GM19467 (cell line): ENCODE measurements at regions not wholly inside any gene's neighbourhood (a gene's known extent, or its start where the extent isn't known, plus 50 kb on each side); places are given as distances from the start of the nearest gene placed in this dataset.
"Not testable (repeated sequence)": the region's sequence is repeated elsewhere in the genome, so short reads cannot be mapped to it uniquely, and the experiment has no call there.

Source experiments
- ATAC-seq: cut with Tn5 transposase; IDR thresholded peaks from one replicate; pipeline ENCODE4 v1.9.1; 2021; ENCODE audit warnings: mild to moderate bottlenecking, moderate library complexity; ENCODE audit not compliant: unreplicated experiment

DNA sequence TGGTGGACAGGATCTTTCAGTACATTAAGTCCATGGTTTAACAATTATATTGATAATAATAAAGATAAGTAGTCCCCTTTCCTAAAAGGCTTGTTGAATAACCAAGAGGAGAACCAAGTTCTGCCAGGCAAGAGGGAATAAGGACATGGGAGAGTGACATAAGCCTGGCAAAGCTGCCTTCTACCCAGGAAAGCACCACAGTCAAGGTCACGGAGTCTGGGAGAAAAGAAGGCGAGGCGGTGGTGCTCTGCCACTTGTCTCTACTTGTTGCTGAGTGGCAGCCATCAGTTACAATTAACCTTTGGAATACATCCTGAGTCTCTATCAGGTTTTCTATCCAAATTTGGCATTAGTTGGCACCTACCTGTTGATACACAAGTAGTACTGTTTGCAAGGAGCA lies 101.7 kb upstream of the GATA6 start:
- no peak for ATAC-seq

DNA sequence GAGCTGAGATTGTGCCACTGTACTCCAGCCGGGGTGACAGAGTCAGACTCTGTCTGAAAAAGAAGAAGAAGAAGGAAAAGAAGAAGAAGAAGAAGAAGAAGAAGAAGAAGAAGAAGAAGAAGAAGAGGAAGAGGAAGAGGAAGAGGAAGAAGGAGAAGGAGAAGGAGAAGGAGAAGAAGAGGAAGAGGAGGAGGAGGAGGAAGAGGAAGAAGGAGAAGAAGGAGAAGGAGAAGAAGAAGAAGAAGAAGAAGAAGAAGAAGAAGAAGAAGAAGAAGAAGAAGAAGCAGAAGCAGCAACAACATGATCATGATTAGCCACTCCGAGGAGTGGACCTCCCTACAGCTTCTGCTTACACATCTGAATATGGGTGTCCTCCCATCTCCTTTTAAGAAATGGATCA lies 100.6 kb upstream of the GATA6 start:
- not testable (repeated sequence) for ATAC-seq

DNA sequence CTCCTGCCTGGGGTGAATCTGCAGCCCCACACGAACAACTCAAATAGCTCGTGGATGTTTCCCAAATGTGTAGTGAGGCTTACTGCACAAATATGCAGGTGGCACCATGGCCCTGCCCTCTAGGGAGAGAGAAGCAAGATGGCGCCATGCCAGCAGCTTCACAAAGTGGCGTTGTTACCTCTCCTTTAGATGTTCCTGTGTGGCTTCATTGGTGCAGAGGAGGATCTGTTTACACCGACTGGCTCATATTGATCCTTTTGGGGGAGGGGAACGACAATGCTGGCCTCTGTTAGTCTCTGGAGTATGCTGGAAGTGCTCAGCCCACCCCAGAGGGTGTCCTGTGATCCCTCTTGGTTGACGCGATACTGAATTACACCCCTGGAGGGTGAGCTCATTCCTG lies 99.5 kb upstream of the GATA6 start:
- ATAC-seq: no peak

DNA sequence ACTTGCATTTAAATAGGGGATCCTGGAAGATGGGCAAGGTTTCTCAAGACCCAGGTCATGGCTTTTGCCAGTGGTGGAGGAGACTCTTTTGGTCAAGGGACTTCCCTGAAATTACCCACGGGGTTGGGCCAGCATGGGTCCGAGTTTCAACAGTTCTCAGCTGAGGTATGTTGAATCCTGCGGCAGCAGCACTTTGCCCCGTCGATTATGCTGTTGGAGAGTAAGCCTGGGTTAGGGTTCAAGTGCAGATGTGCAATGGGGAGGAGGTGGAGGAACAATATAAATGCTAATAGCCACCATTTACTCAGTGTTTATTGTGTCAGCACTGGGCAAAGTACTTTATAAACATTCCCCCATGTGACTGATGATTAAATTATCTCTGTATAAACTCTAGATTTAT lies 96.0 kb upstream of the GATA6 start:
- no peak for ATAC-seq

DNA sequence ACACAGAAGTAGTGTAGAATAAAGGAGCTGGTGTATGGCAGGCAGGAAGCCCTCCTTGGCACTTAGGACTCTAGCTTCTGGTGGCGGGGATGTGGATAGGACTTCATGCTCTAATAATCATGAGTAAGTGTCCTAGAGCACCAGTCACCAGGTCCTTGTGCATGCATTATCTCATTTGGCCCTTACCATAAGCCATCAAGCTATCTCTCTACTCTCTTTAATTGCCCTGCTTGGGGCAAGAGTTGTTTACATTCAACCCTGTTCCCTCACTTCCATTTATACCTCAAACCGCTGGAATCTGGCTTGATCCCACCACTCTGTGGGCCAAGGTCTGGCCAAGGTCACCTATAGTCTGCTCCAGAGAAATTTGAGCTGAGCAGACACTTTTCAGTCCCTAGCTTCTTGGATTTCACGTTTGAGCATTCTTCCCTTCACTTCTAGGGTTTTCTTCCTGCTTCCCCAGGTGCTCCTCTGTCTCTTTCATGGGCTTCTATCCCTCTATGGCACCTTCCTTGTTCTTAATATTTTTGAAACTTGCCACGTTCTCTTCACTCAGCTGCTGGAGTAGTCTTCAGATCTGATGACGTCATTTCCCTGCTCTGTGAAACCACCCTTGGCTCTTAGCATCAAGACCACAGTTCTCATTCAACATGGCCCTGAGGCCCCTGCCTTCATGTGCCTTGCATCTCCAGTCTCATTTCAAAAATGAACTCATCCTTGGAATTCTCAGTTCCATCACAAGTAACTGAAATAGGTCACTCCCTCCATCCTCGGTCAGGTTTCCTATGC lies 94.9 kb upstream of the GATA6 start:
- ATAC-seq: no peak

DNA sequence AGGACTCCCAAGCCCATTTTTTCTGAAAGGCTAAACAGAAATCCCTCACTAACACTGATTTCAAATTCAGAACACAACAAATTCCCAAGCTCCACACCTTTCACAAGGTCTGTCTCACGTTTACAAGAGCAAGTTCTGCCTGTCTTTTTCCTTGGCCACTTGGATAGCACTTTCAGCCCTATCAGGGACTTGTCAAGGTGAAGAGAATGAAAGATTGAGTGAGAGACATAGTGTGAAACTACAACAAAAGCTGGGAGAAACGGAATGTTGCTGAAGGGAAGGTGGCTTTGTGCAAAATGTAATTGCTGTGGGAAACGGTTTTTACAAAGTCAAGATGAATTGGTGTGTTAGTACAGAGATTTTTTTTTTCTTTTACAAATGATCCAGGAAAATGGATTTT lies 89.4 kb upstream of the GATA6 start:
- ATAC-seq: no peak

DNA sequence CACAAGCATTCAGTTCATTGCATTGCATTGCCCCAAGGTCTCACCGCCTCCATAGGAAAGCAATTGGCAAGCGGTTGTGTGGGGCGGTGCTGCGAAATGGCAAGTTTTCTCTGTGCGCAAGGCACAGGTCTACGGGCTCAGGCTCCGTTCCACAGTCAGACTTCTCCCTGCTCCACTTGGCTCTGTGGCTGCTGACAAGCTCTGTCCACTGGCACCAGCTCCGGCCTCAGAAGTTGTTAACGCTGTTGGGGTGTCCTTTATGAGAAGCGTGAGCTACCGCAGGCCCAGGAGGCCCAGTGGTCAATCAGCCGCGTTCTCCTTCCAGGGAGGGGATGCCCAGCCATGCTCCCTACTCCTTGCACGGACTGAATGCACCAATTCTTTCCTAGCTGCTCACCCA lies 87.0 kb upstream of the GATA6 start:
- no peak for ATAC-seq

DNA sequence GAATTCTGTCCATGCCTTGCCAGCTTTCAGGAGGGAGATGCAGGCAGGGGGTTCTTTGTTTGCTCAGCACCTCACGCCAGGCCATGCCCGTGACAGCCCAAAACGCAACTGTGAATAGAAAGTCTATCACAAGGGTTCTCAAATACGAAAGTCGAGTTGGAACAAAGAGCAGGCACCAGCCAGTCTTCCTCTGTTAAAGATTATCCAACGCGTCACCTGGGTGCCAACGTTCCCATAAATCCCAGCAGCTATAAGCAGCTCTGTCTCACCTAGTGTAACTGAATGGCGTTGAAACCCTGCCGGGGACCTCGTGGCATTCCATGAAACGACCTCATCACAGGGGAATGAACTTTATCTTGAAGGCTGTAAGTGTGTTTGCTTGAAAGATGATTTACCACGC lies 84.8 kb upstream of the GATA6 start:
- no peak for ATAC-seq

DNA sequence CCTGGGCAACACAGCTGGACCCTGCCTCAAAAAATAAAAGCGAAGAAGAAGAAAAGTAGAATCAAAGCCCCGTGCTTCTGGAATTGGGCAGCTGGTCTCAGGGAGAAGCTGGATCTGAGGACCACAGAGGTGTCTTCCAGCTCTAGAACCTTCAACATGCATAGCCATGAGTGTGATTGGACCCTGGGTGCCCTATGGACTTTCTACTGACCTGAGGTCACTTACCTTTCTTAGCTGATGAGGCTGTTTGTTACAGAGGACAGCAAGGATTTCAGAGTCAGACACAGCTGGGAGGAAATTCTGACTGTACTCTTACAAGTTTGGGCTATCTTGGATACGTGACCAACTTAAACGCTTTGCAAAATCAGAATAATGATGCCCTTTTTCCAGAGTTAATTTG lies 82.4 kb upstream of the GATA6 start:
- no peak for ATAC-seq

DNA sequence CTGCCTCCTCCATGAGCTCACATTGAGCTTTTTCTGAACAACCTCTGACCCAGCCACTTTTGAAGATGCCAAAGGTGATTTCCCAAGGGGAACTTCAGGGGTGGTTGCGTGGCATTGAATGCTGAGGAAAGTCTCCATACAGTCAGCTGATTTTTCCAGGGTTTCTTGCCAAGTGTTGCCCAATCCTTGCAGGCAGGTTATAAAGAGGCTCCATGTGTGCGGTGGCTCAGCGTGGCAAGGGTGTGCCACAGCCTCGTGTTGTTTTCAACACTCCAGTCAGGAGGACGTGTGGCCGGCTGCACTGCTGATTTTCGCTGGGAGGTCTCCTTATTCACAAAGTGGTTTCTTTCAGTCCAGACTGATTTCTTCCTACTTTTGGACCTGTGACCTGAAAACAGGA lies 81.4 kb upstream of the GATA6 start:
- ATAC-seq: no peak

DNA sequence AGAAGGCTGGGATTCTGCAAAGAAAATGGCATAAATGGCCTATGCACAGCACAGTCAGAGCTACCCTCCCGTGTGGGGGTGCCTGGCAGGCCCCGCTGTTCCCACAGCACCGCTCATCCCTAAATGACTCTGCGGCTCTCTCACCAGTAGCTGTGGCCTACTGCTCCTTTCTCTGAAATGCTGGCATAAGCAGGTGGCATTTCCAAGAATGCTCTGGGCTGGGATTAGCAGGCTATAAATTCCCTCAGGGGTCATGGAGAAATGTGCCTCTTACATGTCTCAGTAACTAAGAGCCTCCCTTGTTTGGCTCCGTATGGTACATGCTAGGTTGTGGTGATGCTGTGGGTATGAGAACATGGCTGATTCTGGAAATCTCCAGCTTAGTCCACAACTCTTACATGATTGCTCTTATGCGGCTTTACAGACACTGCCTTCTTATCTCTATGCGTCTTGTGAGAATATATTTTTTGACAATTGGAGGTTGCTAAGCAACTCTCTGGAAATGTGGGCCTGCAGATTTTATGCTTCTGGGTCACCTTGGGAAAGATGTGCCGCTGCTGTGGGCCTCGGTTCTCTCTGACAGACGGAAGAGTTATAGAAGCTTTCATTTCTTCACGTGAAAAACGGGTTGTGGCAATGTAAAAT lies 80.3 kb upstream of the GATA6 start:
- ATAC-seq: no peak

DNA sequence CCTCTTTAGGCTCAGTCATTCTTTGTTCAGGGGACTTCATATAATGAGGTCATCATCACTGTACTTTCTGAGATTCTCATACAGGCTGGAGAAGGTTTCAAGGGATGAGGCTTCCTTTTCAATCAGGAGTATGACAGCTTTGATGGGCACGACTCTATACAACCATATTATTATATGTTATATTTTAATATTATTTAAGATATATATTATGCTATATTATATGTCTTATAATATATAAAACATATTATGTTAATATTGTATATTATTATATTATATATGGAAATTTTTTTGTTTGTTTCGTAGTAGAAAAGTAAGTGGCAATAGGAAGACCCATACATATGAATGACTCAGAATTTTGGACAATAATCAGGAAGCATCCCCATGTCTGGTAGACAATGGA lies 78.0 kb upstream of the GATA6 start:
- no peak for ATAC-seq

DNA sequence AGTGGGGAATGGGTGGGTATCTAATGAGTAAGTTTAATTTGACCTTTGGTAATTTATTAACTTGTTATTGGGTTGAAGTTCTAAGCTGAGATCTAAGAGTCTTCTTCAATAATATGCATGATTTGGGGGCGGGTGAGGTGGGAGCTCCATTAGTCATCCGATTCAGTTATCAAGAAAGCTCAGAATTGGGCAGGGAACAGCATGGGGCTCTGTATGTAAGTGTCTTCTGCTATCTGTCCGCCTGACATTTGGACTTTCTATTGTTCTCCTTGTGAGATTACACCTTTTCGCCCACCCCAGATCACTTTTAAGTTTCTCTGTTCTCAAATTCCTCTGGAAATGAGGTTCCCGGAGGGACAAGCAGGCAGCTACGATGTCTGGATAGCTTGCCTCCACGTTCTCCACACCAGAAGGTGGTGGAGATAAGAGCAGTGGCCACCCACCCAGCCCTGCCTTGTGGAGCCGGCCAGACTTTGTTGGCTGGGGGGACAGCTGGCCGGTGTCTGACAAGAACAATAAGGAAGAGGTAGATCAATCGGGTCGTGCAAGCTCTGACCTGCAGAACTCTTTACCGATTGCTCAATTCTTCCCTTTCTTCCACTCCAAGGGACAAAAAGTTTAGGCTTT lies 75.5 kb upstream of the GATA6 start:
- ATAC-seq: no peak

DNA sequence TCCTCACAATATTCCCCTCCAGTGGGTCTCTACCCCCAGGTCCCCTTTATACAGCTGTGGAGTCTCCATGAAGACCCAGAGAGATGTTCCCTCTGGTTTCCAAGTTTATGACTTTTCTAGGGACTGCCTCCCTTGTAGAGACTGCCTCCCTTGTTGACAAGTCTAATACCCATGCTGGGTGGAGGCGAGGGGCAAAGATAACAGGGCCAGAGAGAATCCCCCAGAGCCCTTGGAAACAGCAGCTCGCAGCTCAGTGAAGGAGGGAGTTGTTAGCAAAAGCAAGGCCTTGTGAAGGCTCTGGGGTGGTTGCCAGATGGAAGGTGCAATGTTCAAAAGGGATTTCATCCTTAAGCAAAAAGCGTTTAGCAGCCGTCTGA lies 75.0 kb upstream of the GATA6 start:
- no peak for ATAC-seq

DNA sequence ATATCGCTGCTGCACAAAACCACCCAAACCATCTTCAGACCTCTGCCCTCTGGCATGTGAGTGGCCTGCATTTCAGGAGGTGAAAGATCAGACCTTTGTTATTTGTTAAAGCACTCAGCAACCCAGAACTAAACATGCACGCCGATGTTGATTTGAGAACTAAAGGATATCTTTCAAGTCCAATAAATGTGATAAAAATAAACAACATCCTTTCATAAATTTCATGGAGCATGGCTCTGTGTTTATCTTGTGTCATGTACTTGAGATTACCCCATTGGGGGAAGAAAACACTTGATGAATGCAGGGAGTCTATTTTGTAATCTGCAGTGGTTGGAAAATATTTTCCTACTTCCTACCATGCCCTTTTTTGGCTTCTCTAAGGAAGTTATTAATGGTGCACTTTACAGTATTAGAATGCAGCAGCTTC lies 70.8 kb upstream of the GATA6 start:
- no peak for ATAC-seq

DNA sequence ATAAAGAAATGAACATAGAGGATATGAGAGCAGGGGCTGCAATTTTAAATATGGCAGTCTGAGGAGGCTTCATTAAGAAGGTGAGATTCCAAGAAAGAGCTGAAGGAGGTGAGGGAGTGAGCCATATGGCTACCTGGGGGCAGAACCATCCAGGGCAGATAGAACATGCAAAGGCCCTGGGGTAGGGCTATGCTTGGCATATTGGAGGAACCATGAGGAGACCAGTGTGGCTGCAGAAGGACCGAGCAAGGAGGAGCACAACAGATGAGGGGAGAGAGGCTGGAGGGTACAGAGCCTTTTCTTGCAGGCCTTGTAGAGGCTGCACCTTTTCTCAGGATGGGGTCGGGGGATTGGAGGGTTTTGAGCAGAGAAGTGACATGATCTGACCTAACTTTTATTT lies 69.5 kb upstream of the GATA6 start:
- no peak for ATAC-seq

DNA sequence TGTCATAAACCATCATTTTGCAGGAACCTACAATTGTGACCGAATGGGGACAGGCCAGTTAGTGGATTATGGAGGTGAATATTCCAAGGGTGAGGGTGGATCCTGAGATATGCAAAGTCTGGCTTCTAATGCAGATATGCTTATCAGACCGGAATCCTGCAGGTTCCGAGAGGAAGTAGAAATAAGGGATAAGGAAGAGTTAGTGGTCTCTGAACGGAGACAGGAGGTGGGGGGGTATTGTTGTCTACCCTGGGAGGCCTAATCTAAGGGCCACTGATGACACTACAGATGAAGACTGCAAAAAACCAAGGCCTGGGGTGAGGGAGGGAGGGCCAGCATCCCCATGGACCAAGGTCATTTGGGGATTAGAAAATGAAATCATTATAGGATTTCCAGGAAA lies 67.7 kb upstream of the GATA6 start:
- no peak for ATAC-seq

DNA sequence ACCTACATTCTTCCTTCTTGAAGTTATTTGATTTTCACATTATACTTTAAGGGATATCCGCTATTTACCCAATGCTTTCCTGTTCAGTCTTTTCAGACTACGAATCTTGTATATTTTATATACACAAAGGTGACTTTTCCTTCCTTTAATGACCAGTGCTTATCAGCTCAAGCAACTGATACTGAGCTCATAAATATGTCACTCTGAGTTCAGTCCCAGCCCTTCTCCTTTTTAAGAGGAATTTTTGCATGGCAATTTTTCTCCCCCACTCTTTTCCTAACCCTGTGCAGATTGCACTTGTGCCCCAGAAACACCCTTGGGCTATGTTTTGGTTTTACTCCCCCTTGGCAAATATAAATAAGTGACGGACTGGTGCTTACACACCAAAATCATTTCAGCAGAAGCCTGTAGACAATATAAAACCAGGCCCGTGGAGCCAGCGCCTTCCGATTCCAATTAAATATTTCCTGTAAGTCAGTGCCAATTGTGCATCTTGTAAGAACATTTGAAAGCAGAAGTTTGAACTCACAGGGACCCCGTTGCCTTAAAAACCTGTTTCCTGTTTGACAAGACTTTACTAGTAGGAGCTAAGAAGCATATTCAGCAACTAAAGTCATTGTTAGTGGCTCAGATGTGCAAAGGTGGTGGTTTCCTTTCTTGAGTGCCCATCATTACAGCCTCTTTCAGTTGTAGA lies 66.3 kb upstream of the GATA6 start:
- no peak for ATAC-seq

DNA sequence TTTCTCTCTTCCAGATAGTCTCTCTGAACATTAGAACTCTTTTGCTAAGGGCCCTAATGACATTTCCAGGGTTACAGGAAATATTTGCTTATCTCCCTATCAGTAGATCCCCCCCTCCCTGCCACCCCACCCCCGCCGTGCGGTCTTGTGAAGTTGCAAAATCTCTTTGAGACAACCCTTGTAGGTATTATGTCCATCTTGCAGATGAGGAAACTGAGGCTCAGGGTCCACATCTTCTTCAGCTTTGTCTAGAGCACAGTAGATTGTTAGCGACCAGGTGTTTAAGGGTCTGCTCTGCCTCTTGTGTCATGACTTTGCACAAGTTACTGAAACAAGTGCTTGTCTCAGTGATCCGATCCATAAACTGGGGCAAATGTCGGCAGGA lies 65.8 kb upstream of the GATA6 start:
- no peak for ATAC-seq

DNA sequence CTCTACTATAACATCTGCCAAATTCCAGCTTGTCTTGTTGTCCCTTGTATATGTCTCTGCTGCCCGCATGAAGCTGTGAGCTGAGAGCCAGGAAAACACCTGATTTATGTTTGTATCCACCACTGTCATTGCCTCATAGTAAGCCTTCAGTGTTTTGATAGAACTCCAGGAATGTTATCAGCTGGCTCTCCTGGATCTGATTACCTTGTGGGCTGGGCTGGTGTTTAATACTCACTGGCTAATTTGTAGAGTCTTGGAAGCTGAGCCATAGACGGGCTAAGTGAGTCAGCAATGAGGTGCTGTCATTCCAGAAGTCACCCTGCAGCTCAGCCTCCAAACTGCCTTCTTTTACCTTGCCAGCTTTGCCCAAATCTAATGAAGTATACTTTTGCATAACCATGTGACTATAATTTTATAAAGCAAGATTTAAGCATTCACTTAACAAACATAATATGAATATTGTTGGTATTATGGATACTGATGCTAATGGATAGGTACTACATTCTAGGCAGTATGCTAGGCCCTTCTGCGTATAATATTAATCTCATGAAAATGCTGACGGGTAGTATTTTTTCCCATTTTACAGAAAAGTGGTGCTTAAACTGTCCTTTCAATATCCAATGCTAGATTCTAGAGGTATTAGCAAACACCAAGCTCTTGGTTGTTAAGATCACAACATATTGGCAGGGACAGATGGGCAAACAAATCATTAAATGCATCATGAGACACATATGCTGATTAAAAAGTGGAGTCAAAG lies 62.7 kb upstream of the GATA6 start:
- no peak for ATAC-seq

DNA sequence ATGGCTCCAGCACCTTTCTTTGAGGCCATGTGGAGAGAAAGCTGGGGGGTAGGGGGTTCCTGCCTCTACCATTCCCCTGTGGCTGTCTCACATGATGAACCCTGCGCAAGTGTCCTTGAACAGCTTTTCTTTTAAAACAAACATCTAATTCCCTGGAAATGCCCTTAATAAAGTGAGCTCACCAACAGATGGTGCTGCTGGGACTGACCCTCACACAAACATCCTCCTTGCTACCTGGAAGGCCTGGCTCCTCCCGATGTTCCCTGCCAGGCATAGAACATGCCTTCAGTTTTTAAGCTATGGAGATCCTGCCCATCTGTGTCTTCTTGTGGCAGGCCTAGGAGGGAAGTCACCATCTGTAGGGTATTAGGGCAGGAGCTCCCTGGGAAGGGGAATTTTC lies 60.7 kb upstream of the GATA6 start:
- ATAC-seq: no peak
